Gastrocnemius medialis (tissue), 4 donors: ENCODE measurements at regions not wholly inside any gene's neighbourhood (a gene's known extent, or its start where the extent isn't known, plus 50 kb on each side); places are given as distances from the start of the nearest gene placed in this dataset.
"Not testable (repeated sequence)": the region's sequence is repeated elsewhere in the genome, so short reads cannot be mapped to it uniquely, and the experiment has no call there.

Source experiments
- POLR2A ChIP-seq, 2 donors: fragments of 450-650 bp; IDR thresholded peaks; one replicate each; pipeline ENCODE4 v1.6.1; 2017; ENCODE audit warnings: antibody characterized with exemption in 2 of 2, mild to moderate bottlenecking in 2 of 2, moderate library complexity in 2 of 2
- TF ChIP-seq, protein P1 (sequence below), 5 experiments: fragments of 450-650 bp in 3 of 5; fragments of 200-600 bp in 2 of 5; sonication (generic) in 2 of 5; IDR thresholded peaks in 4 of 5; conservative IDR thresholded peaks in 1 of 5; 1 replicate in 4 of 5; 2 replicates in 1 of 5; pipeline ENCODE4 v1.5.1; 2016 to 2019; ENCODE audit warnings: antibody characterized with exemption in 5 of 5, mild to moderate bottlenecking in 3 of 5, moderate library complexity in 3 of 5

DNA sequence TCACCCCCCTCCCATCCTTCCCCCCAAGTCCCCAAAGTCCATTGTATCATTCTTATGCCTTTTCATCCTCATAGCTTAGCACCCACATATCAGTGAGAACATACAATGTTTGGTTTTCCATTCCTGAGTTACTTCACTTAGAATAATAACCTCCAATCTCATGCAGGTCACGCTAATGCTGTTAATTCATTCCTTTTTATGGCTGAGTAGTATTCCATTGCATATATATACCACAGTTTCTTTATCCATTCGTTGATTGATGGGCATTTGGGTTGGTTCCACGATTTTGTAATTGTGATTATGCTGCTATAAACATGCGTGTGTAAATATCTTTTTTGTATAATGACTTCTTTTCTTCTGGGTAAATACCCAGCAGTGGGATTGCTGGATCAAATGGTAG is 621.9 kb upstream of the NRP1 start:
- TF ChIP-seq, protein P1, sequence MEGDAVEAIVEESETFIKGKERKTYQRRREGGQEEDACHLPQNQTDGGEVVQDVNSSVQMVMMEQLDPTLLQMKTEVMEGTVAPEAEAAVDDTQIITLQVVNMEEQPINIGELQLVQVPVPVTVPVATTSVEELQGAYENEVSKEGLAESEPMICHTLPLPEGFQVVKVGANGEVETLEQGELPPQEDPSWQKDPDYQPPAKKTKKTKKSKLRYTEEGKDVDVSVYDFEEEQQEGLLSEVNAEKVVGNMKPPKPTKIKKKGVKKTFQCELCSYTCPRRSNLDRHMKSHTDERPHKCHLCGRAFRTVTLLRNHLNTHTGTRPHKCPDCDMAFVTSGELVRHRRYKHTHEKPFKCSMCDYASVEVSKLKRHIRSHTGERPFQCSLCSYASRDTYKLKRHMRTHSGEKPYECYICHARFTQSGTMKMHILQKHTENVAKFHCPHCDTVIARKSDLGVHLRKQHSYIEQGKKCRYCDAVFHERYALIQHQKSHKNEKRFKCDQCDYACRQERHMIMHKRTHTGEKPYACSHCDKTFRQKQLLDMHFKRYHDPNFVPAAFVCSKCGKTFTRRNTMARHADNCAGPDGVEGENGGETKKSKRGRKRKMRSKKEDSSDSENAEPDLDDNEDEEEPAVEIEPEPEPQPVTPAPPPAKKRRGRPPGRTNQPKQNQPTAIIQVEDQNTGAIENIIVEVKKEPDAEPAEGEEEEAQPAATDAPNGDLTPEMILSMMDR (IDR thresholded peaks at IDR 0.05 in 4 of 5, conservative IDR thresholded peaks at IDR 0.05 in 1 of 5) = not testable (repeated sequence)
- not testable (repeated sequence) for TF ChIP-seq POLR2A (IDR thresholded peaks at IDR 0.05)
